ENCODE measurements at regions not wholly inside any gene's neighbourhood (a gene's known extent, or its start where the extent isn't known, plus 50 kb on each side); places are given as distances from the start of the nearest gene placed in this dataset.

DNA sequence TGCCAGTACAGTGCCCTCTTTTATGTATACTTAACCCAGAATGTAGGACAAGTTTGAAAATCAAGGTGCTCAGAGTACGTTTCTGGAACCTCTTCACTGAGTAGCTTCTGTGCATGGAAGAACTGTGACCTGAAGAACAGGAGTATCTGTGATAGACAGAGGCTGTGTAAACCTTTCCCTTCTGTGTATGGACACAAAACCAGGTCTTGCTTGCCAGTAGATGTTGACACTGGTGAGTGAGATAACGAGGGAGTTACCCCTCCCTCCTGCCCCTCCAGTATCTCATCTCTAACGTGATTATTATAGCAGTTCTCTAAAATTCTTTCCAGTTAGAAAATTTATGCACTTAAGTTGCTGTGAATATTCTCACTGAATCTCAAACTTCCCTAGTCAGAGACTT, 170.8 kb downstream of the RPL10L start (continued):
- TF ChIP-seq REST (IDR thresholded peaks at IDR 0.05) (no peak), EGR1 (IDR thresholded peaks at IDR 0.05; ENCODE audit: low read depth in 2 of 2) (no peak), JUND (IDR thresholded peaks at IDR 0.05) (no peak), TAF1 (conservative IDR thresholded peaks at IDR 0.05) (no peak)

- WGBS: 79% methylated on average over 2 of the region's 2 CpGs
- H3K27me3 ChIP-seq (ENCODE audit: control insufficient read depth in 4 of 4, insufficient read depth in 4 of 4, low read length in 3 of 4): no peaks in the 10 kb centered on the region
- no peaks in the 10 kb centered on the region for H3K4me1 ChIP-seq (ENCODE audit: control insufficient read depth in 4 of 4, insufficient read depth in 4 of 4, low read length in 3 of 4)
- H3K36me3 ChIP-seq (ENCODE audit: control insufficient read depth in 4 of 4, insufficient read depth in 3 of 4, low read depth in 1 of 4, low read length in 3 of 4): no peaks in the 10 kb centered on the region
- H3K9me3 ChIP-seq (ENCODE audit: control insufficient read depth in 4 of 4, low read length in 3 of 4): no peaks in the 10 kb centered on the region
- TF ChIP-seq HNF4A (conservative IDR thresholded peaks at IDR 0.05) (no peak), EGR1 (IDR thresholded peaks at IDR 0.05; ENCODE audit: low read depth in 2 of 2) (no peak), MAX (IDR thresholded peaks at IDR 0.05) (no peak), YY1 (IDR thresholded peaks at IDR 0.05) (no peak), RXRA (IDR thresholded peaks at IDR 0.05) (no peak), NR2F2 (IDR thresholded peaks at IDR 0.05) (no peak), GABPA (IDR thresholded peaks at IDR 0.05 in 1 of 2, conservative IDR thresholded peaks at IDR 0.05 in 1 of 2) (no peak), HNF4G (IDR thresholded peaks at IDR 0.05) (no peak), SP1 (IDR thresholded peaks at IDR 0.05) (no peak), REST (IDR thresholded peaks at IDR 0.05) (no peak), FOXA1 (IDR thresholded peaks at IDR 0.05) (no peak), TAF1 (conservative IDR thresholded peaks at IDR 0.05) (no peak)
- TF ChIP-seq, protein P1, sequence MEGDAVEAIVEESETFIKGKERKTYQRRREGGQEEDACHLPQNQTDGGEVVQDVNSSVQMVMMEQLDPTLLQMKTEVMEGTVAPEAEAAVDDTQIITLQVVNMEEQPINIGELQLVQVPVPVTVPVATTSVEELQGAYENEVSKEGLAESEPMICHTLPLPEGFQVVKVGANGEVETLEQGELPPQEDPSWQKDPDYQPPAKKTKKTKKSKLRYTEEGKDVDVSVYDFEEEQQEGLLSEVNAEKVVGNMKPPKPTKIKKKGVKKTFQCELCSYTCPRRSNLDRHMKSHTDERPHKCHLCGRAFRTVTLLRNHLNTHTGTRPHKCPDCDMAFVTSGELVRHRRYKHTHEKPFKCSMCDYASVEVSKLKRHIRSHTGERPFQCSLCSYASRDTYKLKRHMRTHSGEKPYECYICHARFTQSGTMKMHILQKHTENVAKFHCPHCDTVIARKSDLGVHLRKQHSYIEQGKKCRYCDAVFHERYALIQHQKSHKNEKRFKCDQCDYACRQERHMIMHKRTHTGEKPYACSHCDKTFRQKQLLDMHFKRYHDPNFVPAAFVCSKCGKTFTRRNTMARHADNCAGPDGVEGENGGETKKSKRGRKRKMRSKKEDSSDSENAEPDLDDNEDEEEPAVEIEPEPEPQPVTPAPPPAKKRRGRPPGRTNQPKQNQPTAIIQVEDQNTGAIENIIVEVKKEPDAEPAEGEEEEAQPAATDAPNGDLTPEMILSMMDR (IDR thresholded peaks at IDR 0.05; ENCODE audit: low read depth, low read length, missing input control): no peak
- TF ChIP-seq, protein P2, sequence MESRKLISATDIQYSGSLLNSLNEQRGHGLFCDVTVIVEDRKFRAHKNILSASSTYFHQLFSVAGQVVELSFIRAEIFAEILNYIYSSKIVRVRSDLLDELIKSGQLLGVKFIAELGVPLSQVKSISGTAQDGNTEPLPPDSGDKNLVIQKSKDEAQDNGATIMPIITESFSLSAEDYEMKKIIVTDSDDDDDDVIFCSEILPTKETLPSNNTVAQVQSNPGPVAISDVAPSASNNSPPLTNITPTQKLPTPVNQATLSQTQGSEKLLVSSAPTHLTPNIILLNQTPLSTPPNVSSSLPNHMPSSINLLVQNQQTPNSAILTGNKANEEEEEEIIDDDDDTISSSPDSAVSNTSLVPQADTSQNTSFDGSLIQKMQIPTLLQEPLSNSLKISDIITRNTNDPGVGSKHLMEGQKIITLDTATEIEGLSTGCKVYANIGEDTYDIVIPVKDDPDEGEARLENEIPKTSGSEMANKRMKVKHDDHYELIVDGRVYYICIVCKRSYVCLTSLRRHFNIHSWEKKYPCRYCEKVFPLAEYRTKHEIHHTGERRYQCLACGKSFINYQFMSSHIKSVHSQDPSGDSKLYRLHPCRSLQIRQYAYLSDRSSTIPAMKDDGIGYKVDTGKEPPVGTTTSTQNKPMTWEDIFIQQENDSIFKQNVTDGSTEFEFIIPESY (IDR thresholded peaks at IDR 0.05): no peak
- TF ChIP-seq, protein P3, sequence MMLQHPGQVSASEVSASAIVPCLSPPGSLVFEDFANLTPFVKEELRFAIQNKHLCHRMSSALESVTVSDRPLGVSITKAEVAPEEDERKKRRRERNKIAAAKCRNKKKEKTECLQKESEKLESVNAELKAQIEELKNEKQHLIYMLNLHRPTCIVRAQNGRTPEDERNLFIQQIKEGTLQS (IDR thresholded peaks at IDR 0.05): no peak
- H3K27ac ChIP-seq (ENCODE audit: low read depth in 1 of 2, low read length in 2 of 2): no peak overlapping the region
- DNase-seq (ENCODE audit: low spot score): no peak
- H3K9ac ChIP-seq (ENCODE audit: low read depth in 1 of 2, low read length in 2 of 2): no peak overlapping the region
- H3K4me3 ChIP-seq (ENCODE audit: low read depth in 1 of 3, low read length in 3 of 3): no peak overlapping the region
These were observed 179.3 kb downstream of the RPL10L start for GRCh38 chr14:46472261-46472660.

Data from liver (tissue), 8 donors.